HL-60 (cell line): ENCODE measurements at regions not wholly inside any gene's neighbourhood (a gene's known extent, or its start where the extent isn't known, plus 50 kb on each side); places are given as distances from the start of the nearest gene placed in this dataset.

Experiments
- DNase-seq, 2 experiments: peaks; one replicate each; pipeline ENCODE4 v3.0.0-alpha.2; 2010 to 2020; ENCODE audit warnings: low read depth in 1 of 2, low spot score in 1 of 2
- H3K27ac ChIP-seq: fragments of 250-450 bp; sonication (Bioruptor Pico); replicated peaks from 2 replicates; pipeline ENCODE4 v1.5.1; 2020; ENCODE audit warnings: mild to moderate bottlenecking, moderate library complexity
- H3K27me3 ChIP-seq: fragments of 250-450 bp; sonication (Bioruptor Pico); 2 replicates; pipeline ENCODE4 v1.5.1; 2021; ENCODE audit warnings: mild to moderate bottlenecking, moderate library complexity; ENCODE audit not compliant: insufficient read depth, poor library complexity, severe bottlenecking
- H3K4me3 ChIP-seq: replicated peaks from 2 replicates; pipeline ENCODE4 v1.5.1; 2011; ENCODE audit warnings: mild to moderate bottlenecking, control low read depth, low read length; ENCODE audit not compliant: insufficient read depth
- GABPA ChIP-seq: IDR thresholded peaks from 2 replicates; pipeline ENCODE4 v1.6.1; 2012; ENCODE audit warnings: low read depth
- POLR2AphosphoS5 ChIP-seq: IDR thresholded peaks from 2 replicates; pipeline ENCODE4 v1.6.1; 2012; ENCODE audit warnings: low read depth
- REST ChIP-seq: IDR thresholded peaks from 2 replicates; pipeline ENCODE4 v1.6.1; 2012; ENCODE audit warnings: low read depth; ENCODE audit not compliant: insufficient replicate concordance
- SPI1 ChIP-seq: IDR thresholded peaks from 2 replicates; pipeline ENCODE4 v1.6.1; 2012; ENCODE audit warnings: low read depth, mild to moderate bottlenecking, borderline replicate concordance
- TF ChIP-seq, protein P1 (sequence below): IDR thresholded peaks from one replicate; pipeline ENCODE4 v1.5.1; 2011; ENCODE audit warnings: low read length, control low read depth, inconsistent platforms; ENCODE audit not compliant: insufficient read depth

- DNase-seq, result no peak
- Histone ChIP-seq H3K27ac (no peak overlapping the region), H3K27me3 (no peaks in the 10 kb centered on the region), H3K4me3 (no peak overlapping the region)
- no peak for TF ChIP-seq SPI1
- TF ChIP-seq, protein P1, sequence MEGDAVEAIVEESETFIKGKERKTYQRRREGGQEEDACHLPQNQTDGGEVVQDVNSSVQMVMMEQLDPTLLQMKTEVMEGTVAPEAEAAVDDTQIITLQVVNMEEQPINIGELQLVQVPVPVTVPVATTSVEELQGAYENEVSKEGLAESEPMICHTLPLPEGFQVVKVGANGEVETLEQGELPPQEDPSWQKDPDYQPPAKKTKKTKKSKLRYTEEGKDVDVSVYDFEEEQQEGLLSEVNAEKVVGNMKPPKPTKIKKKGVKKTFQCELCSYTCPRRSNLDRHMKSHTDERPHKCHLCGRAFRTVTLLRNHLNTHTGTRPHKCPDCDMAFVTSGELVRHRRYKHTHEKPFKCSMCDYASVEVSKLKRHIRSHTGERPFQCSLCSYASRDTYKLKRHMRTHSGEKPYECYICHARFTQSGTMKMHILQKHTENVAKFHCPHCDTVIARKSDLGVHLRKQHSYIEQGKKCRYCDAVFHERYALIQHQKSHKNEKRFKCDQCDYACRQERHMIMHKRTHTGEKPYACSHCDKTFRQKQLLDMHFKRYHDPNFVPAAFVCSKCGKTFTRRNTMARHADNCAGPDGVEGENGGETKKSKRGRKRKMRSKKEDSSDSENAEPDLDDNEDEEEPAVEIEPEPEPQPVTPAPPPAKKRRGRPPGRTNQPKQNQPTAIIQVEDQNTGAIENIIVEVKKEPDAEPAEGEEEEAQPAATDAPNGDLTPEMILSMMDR, result no peak
- no peak for TF ChIP-seq POLR2AphosphoS5
- TF ChIP-seq REST, result no peak
- no peak for TF ChIP-seq GABPA
Observed at GRCh38 chr21:21929789-21930188, 931.6 kb downstream of the NCAM2 start.

GRCh38 chr21:21952566-21952965 is 954.4 kb downstream of the NCAM2 start:
- H3K27ac ChIP-seq, result no peak overlapping the region
- TF ChIP-seq, protein P1, result no peak
- no peak for TF ChIP-seq SPI1
- no peak for TF ChIP-seq POLR2AphosphoS5
- TF ChIP-seq GABPA, result no peak
- TF ChIP-seq REST, result no peak

GRCh38 chr21:21955204-21955603 is 957.0 kb downstream of the NCAM2 start:
- no peak for TF ChIP-seq POLR2AphosphoS5
- TF ChIP-seq GABPA, result no peak
- TF ChIP-seq, protein P1, result no peak
- no peak for TF ChIP-seq SPI1
- TF ChIP-seq REST, result no peak
- no peaks in the 10 kb centered on the region for H3K27me3 ChIP-seq
- no peak overlapping the region for H3K4me3 ChIP-seq
- no peak overlapping the region for H3K27ac ChIP-seq
- DNase-seq, result no peak

More at GRCh38 chr21:21952566-21952965, 954.4 kb downstream of the NCAM2 start:
- Histone ChIP-seq H3K27me3 (no peaks in the 10 kb centered on the region), H3K4me3 (no peak overlapping the region)
- DNase-seq, result no peak
